GM23338 (cell line): ENCODE measurements at regions not wholly inside any gene's neighbourhood (a gene's known extent, or its start where the extent isn't known, plus 50 kb on each side); places are given as distances from the start of the nearest gene placed in this dataset.

Experiments used
- CREB1 ChIP-seq: fragments of 250-450 bp; sonication (Bioruptor Pico); IDR thresholded peaks from 2 replicates; pipeline ENCODE4 v1.5.0; 2020; ENCODE audit warnings: low read depth, mild to moderate bottlenecking, moderate library complexity
- ETS1 ChIP-seq: IDR thresholded peaks from 2 replicates; pipeline ENCODE4 v1.6.1; 2016; ENCODE audit warnings: antibody characterized with exemption
- EZH2 ChIP-seq: fragments of 200-600 bp; sonication (generic); IDR thresholded peaks from one replicate; pipeline ENCODE4 v1.8.0; 2017; ENCODE audit warnings: antibody characterized with exemption, mild to moderate bottlenecking, low read depth; ENCODE audit not compliant: unreplicated experiment
- EZH2phosphoT487 ChIP-seq: fragments of 200-600 bp; sonication (generic); IDR thresholded peaks from one replicate; pipeline ENCODE4 v1.8.1; 2018; ENCODE audit warnings: antibody characterized with exemption; ENCODE audit not compliant: unreplicated experiment
- POLR2AphosphoS5 ChIP-seq: IDR thresholded peaks from 2 replicates; pipeline ENCODE4 v1.6.1; 2016; ENCODE audit warnings: antibody characterized with exemption, low read depth
- STAT1 ChIP-seq: IDR thresholded peaks from one replicate; pipeline ENCODE4 v1.6.1; 2016; ENCODE audit warnings: antibody characterized with exemption; ENCODE audit not compliant: unreplicated experiment
- ZNF114 ChIP-seq: fragments of 250-450 bp; sonication (Bioruptor Pico); IDR thresholded peaks from 2 replicates; pipeline ENCODE4 v1.5.0; 2020; ENCODE audit warnings: mild to moderate bottlenecking, moderate library complexity
- ZNF331 ChIP-seq: fragments of 250-450 bp; sonication (Bioruptor Pico); IDR thresholded peaks from 2 replicates; pipeline ENCODE4 v1.5.0; 2020; ENCODE audit warnings: low read depth, mild to moderate bottlenecking, moderate library complexity
- TF ChIP-seq, protein P1 (sequence below), 2 experiments: fragments of 200-600 bp in 1 of 2; sonication (generic) in 1 of 2; conservative IDR thresholded peaks; 2 replicates each; pipeline versions ENCODE4 v1.5.1 to v1.6.1; 2016 to 2017; ENCODE audit warnings: antibody characterized with exemption in 2 of 2, low read depth in 2 of 2, mild to moderate bottlenecking in 2 of 2, moderate library complexity in 1 of 2
- TF ChIP-seq, protein P2 (sequence below): IDR thresholded peaks from one replicate; pipeline ENCODE4 v1.6.1; 2018; ENCODE audit warnings: antibody characterized with exemption; ENCODE audit not compliant: unreplicated experiment

- TF ChIP-seq, protein P1, sequence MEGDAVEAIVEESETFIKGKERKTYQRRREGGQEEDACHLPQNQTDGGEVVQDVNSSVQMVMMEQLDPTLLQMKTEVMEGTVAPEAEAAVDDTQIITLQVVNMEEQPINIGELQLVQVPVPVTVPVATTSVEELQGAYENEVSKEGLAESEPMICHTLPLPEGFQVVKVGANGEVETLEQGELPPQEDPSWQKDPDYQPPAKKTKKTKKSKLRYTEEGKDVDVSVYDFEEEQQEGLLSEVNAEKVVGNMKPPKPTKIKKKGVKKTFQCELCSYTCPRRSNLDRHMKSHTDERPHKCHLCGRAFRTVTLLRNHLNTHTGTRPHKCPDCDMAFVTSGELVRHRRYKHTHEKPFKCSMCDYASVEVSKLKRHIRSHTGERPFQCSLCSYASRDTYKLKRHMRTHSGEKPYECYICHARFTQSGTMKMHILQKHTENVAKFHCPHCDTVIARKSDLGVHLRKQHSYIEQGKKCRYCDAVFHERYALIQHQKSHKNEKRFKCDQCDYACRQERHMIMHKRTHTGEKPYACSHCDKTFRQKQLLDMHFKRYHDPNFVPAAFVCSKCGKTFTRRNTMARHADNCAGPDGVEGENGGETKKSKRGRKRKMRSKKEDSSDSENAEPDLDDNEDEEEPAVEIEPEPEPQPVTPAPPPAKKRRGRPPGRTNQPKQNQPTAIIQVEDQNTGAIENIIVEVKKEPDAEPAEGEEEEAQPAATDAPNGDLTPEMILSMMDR (conservative IDR thresholded peaks at IDR 0.05; ENCODE audit: low read depth in 2 of 2), result no peak
- TF ChIP-seq EZH2phosphoT487, result no peak
- no peak for TF ChIP-seq EZH2
- TF ChIP-seq POLR2AphosphoS5, result no peak
- TF ChIP-seq, protein P2, sequence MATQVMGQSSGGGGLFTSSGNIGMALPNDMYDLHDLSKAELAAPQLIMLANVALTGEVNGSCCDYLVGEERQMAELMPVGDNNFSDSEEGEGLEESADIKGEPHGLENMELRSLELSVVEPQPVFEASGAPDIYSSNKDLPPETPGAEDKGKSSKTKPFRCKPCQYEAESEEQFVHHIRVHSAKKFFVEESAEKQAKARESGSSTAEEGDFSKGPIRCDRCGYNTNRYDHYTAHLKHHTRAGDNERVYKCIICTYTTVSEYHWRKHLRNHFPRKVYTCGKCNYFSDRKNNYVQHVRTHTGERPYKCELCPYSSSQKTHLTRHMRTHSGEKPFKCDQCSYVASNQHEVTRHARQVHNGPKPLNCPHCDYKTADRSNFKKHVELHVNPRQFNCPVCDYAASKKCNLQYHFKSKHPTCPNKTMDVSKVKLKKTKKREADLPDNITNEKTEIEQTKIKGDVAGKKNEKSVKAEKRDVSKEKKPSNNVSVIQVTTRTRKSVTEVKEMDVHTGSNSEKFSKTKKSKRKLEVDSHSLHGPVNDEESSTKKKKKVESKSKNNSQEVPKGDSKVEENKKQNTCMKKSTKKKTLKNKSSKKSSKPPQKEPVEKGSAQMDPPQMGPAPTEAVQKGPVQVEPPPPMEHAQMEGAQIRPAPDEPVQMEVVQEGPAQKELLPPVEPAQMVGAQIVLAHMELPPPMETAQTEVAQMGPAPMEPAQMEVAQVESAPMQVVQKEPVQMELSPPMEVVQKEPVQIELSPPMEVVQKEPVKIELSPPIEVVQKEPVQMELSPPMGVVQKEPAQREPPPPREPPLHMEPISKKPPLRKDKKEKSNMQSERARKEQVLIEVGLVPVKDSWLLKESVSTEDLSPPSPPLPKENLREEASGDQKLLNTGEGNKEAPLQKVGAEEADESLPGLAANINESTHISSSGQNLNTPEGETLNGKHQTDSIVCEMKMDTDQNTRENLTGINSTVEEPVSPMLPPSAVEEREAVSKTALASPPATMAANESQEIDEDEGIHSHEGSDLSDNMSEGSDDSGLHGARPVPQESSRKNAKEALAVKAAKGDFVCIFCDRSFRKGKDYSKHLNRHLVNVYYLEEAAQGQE, result no peak
- TF ChIP-seq CREB1 (CRISPR knock-in tag), result no peak
- TF ChIP-seq ZNF331 (CRISPR knock-in tag), result no peak
- no peak for TF ChIP-seq ETS1
- TF ChIP-seq ZNF114 (CRISPR knock-in tag), result no peak
- TF ChIP-seq STAT1, result no peak
Measured at GRCh38 chr2:94602466-94602865, 268.8 kb upstream of the TEKT4 start.
